HG02943 (cell line): ENCODE measurements at regions not wholly inside any gene's neighbourhood (a gene's known extent, or its start where the extent isn't known, plus 50 kb on each side); places are given as distances from the start of the nearest gene placed in this dataset.

Experiments
- ATAC-seq: cut with Tn5 transposase; IDR thresholded peaks from one replicate; pipeline ENCODE4 v1.9.1; 2021; ENCODE audit warnings: mild to moderate bottlenecking, low read depth, moderate library complexity; ENCODE audit not compliant: unreplicated experiment

GRCh38 chr7:18235819-18236218 is 208.2 kb upstream of the PRPS1L1 start:
- no peak for ATAC-seq

- ATAC-seq = no peak
Observed at GRCh38 chr7:18239212-18239611, 211.6 kb upstream of the PRPS1L1 start.

GRCh38 chr7:18241543-18242231 is 214.0 kb upstream of the PRPS1L1 start:
- ATAC-seq = no peak

GRCh38 chr7:18243731-18244130 is 216.1 kb upstream of the PRPS1L1 start:
- ATAC-seq = no peak

GRCh38 chr7:18250133-18250532 is 222.5 kb upstream of the PRPS1L1 start:
- no peak for ATAC-seq

- no peak for ATAC-seq
Observed at GRCh38 chr7:18257711-18258110, 230.1 kb upstream of the PRPS1L1 start.

- no peak for ATAC-seq
Observed at GRCh38 chr7:18262058-18262457, 233.5 kb upstream of the HDAC9 start.

GRCh38 chr7:18265611-18266281 is 229.8 kb upstream of the HDAC9 start:
- ATAC-seq = no peak

- ATAC-seq = no peak
Observed at GRCh38 chr7:18268571-18268970, 227.0 kb upstream of the HDAC9 start.

GRCh38 chr7:18276380-18276779 is 219.2 kb upstream of the HDAC9 start:
- ATAC-seq = no peak

GRCh38 chr7:18278316-18278715 is 217.2 kb upstream of the HDAC9 start:
- ATAC-seq = no peak

GRCh38 chr7:18283045-18283444 is 212.5 kb upstream of the HDAC9 start:
- no peak for ATAC-seq

- no peak for ATAC-seq
Observed at GRCh38 chr7:18287482-18287881, 208.1 kb upstream of the HDAC9 start.

- ATAC-seq = no peak
Observed at GRCh38 chr7:18288322-18289037, 207.1 kb upstream of the HDAC9 start.

- peak; percentile 10 for ATAC-seq
Observed at GRCh38 chr7:18289788-18290187, 205.8 kb upstream of the HDAC9 start.

GRCh38 chr7:18290223-18290622 is 205.3 kb upstream of the HDAC9 start:
- peak; percentile 60 for ATAC-seq

- ATAC-seq = no peak
Observed at GRCh38 chr7:18290865-18291264, 204.7 kb upstream of the HDAC9 start.

GRCh38 chr7:18292584-18292983 is 203.0 kb upstream of the HDAC9 start:
- ATAC-seq = no peak

GRCh38 chr7:18293759-18294158 is 201.8 kb upstream of the HDAC9 start:
- ATAC-seq = no peak

GRCh38 chr7:18294411-18294810 is 201.1 kb upstream of the HDAC9 start:
- ATAC-seq = no peak

GRCh38 chr7:18295781-18296423 is 199.6 kb upstream of the HDAC9 start:
- no peak for ATAC-seq
